Fibroblast of lung (primary cell): ENCODE measurements at regions not wholly inside any gene's neighbourhood (a gene's known extent, or its start where the extent isn't known, plus 50 kb on each side); places are given as distances from the start of the nearest gene placed in this dataset.

Experiments
- CTCF ChIP-seq, 2 donors: IDR thresholded peaks in 1 of 2; conservative IDR thresholded peaks in 1 of 2; 1 replicate in 1 of 2; 2 replicates in 1 of 2; pipeline ENCODE4 v1.5.1; 2011 to 2012; ENCODE audit warnings: low read length in 2 of 2, control low read depth in 1 of 2, inconsistent platforms in 1 of 2, low read depth in 1 of 2, mild to moderate bottlenecking in 1 of 2
- EZH2 ChIP-seq: IDR thresholded peaks from 2 replicates; pipeline ENCODE4 v1.5.1; 2012; ENCODE audit warnings: low read length, control low read depth, mild to moderate bottlenecking; ENCODE audit errors: missing control alignments

DNA sequence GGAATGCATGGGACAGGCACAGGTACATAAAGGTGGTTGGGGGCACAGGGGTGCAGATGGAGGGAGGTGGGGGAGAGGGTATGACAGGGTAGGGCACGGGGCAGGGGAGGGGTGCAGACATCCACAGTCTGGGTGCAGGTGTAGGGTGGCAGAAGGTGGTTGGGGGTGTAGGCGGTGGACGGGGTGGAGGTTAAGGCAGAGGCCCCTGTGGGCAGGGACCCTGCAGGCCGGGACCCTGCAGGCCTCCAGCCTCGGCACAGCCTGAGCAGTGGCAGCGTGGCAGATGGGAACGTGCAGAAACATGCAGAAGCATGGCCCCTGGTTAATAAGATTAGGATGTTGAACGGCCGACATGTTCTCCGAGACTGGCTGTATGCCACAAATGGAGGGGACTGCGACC lies 115.2 kb downstream of the RBFOX3 start:
- no peak for TF ChIP-seq CTCF (conservative IDR thresholded peaks at IDR 0.05 in 1 of 2, IDR thresholded peaks at IDR 0.05 in 1 of 2; ENCODE audit: low read depth in 1 of 2, low read length in 2 of 2)
- no peak for TF ChIP-seq EZH2
